Esophagus muscularis mucosa (tissue), 4 donors: ENCODE measurements at regions not wholly inside any gene's neighbourhood (a gene's known extent, or its start where the extent isn't known, plus 50 kb on each side); places are given as distances from the start of the nearest gene placed in this dataset.
"Not testable (repeated sequence)": the region's sequence is repeated elsewhere in the genome, so short reads cannot be mapped to it uniquely, and the experiment has no call there.

Experiments used
- DNase-seq: peaks from one replicate; pipeline ENCODE4 v3.0.0-alpha.2; 2017; ENCODE audit errors: extremely low spot score
- H3K27ac ChIP-seq, 4 donors: fragments of 200-600 bp; sonication (generic); replicated peaks in 1 of 4; 1 replicate in 3 of 4; 2 replicates in 1 of 4; pipeline ENCODE4 v1.5.1; 2016 to 2019; ENCODE audit warnings: mild to moderate bottlenecking in 1 of 4
- H3K27me3 ChIP-seq, 4 donors: fragments of 200-600 bp; sonication (generic); one replicate each; pipeline versions ENCODE4 v1.5.1 to v1.6.0; 2016 to 2019
- H3K36me3 ChIP-seq, 4 donors: fragments of 200-600 bp; sonication (generic); one replicate each; pipeline ENCODE4 v1.5.1; 2016 to 2019
- H3K4me1 ChIP-seq, 4 donors: fragments of 200-600 bp; sonication (generic); one replicate each; pipeline ENCODE4 v1.5.1; 2016 to 2019
- H3K4me3 ChIP-seq, 4 donors: fragments of 200-600 bp; sonication (generic); 1 replicate in 2 of 4; 2 replicates in 2 of 4; pipeline ENCODE4 v1.5.1; 2016 to 2019; ENCODE audit warnings: mild to moderate bottlenecking in 4 of 4, moderate library complexity in 1 of 4
- H3K9me3 ChIP-seq, 4 donors: fragments of 200-600 bp; sonication (generic); 1 replicate in 3 of 4; 2 replicates in 1 of 4; pipeline ENCODE4 v1.5.1; 2016 to 2019
- CTCF ChIP-seq, 3 experiments: fragments of 200-600 bp in 2 of 3; fragments of 450-650 bp in 1 of 3; sonication (generic) in 2 of 3; IDR thresholded peaks; one replicate each; pipeline ENCODE4 v1.5.1; 2017 to 2019; ENCODE audit warnings: antibody characterized with exemption in 3 of 3, mild to moderate bottlenecking in 2 of 3, moderate library complexity in 1 of 3
- EP300 ChIP-seq: sonication (generic); formaldehyde crosslinking; IDR thresholded peaks from one replicate; pipeline ENCODE4 v1.6.1; 2017; ENCODE audit warnings: antibody characterized with exemption
- POLR2A ChIP-seq: fragments of 450-650 bp; IDR thresholded peaks from one replicate; pipeline ENCODE4 v1.6.1; 2017; ENCODE audit warnings: antibody characterized with exemption, moderate library complexity, mild to moderate bottlenecking, low read depth
- POLR2AphosphoS5 ChIP-seq, 2 donors: sonication (generic); formaldehyde crosslinking; IDR thresholded peaks; one replicate each; pipeline ENCODE4 v1.6.1; 2017; ENCODE audit warnings: antibody characterized with exemption in 2 of 2
- WGBS: methylation state at CpG from one replicate; pipeline ENCODE4 v1.1.5; 2018; 5-methylcytosine and 5-hydroxymethylcytosine counted together
- intact Hi-C: fragments of 100-400 bp; cut with DNase I; formaldehyde crosslinking; loops from one replicate; pipeline ENCODE4 v1.15.1; 2023

GRCh38 chr3:110946810-110947209 is 124.8 kb upstream of the NECTIN3 start:
- intact Hi-C loops: no loop called here
- Histone ChIP-seq H3K27ac (no peak overlapping the region), H3K9me3 (peaks cover 0 to 29% (median 26%) of the 10 kb centered on the region in 4 donors), H3K4me1 (no peaks in the 10 kb centered on the region), H3K4me3 (no peak overlapping the region), H3K36me3 (no peaks in the 10 kb centered on the region), H3K27me3 (no peaks in the 10 kb centered on the region)
- no peak for TF ChIP-seq POLR2A
- TF ChIP-seq EP300: no peak
- no peak for TF ChIP-seq POLR2AphosphoS5 (IDR thresholded peaks at IDR 0.05)
- no peak for TF ChIP-seq CTCF (IDR thresholded peaks at IDR 0.05)
- no peak for DNase-seq

DNA sequence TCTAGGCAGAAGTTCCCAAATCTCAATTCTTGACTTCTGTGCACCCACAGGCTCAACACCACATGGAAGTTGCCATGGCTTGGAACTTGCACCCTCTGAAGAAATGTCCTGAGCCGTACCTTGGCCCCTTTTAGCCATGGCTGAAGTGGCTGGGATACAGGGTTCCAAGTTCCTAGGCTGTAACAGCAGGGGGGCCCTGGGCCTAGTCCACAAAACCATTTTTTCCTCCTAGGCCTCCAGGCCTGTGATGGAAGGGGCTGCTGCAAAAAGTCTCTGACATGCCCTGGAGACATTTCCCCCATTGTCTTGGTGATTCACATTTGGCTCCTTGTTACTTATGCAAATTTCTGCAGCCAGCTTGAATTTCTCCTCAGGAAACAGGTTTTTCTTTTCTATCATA is 122.4 kb upstream of the NECTIN3 start:
- H3K27ac ChIP-seq, H3K27me3 ChIP-seq, DNase-seq, H3K36me3 ChIP-seq, H3K4me1 ChIP-seq, H3K4me3 ChIP-seq, intact Hi-C loops: not testable (repeated sequence)
- 86% methylated on average over 1 of the region's 1 CpG for WGBS
- H3K9me3 ChIP-seq: peaks cover 0 to 19% (median 18%) of the 10 kb centered on the region in 4 donors

- Histone ChIP-seq H3K9me3 (peaks cover 0 to 8% (median 3%) of the 10 kb centered on the region in 4 donors), H3K27me3 (no peaks in the 10 kb centered on the region), H3K4me1 (no peaks in the 10 kb centered on the region), H3K27ac (no peak overlapping the region), H3K4me3 (no peak overlapping the region), H3K36me3 (no peaks in the 10 kb centered on the region)
- WGBS: 58% methylated on average over 4 of the region's 4 CpGs
- intact Hi-C loops: no loop called here
- no peak for DNase-seq
- TF ChIP-seq POLR2A (no peak), POLR2AphosphoS5 (IDR thresholded peaks at IDR 0.05) (no peak), CTCF (IDR thresholded peaks at IDR 0.05) (no peak), EP300 (no peak)
These were observed 116.2 kb upstream of the NECTIN3 start for GRCh38 chr3:110955301-110955880.

DNA sequence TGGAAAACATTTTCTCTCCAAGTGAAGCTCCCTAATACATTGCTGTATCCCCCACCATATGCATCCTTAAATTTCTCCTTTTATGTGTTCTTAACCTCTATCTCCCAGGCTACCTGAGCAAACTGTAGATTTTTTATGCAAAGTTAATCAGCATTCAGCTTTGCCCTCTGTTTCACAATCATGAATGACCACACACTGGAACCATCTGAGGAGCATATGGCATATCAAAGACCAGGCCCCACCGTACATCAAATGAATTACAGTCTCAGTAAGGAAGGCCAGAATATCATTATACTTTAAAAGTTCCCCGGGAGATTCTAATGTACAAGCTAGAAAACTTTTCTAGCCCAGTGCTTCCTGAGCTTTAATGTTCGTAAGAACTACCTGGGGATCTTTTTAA is 115.5 kb upstream of the NECTIN3 start:
- no peaks in the 10 kb centered on the region for H3K4me1 ChIP-seq
- no peak for DNase-seq
- H3K27me3 ChIP-seq: no peaks in the 10 kb centered on the region
- TF ChIP-seq CTCF (IDR thresholded peaks at IDR 0.05) (no peak), POLR2AphosphoS5 (IDR thresholded peaks at IDR 0.05) (no peak), POLR2A (no peak), EP300 (no peak)
- no peaks in the 10 kb centered on the region for H3K36me3 ChIP-seq
- intact Hi-C loops: no loop called here
- peaks cover 0 to 4% (median 0%) of the 10 kb centered on the region in 4 donors for H3K9me3 ChIP-seq
- WGBS: 95% methylated on average over 3 of the region's 3 CpGs
- no peak overlapping the region for H3K4me3 ChIP-seq
- H3K27ac ChIP-seq: no peak overlapping the region

GRCh38 chr3:110957247-110958025 is 114.2 kb upstream of the NECTIN3 start:
- TF ChIP-seq POLR2AphosphoS5 (IDR thresholded peaks at IDR 0.05) (no peak), POLR2A (no peak), EP300 (no peak), CTCF (IDR thresholded peaks at IDR 0.05) (no peak)
- no peak overlapping the region for H3K27ac ChIP-seq
- H3K4me3 ChIP-seq: no peak overlapping the region
- 93% methylated on average over 1 of the region's 1 CpG for whole genome bisulfite sequencing
- H3K36me3 ChIP-seq: no peaks in the 10 kb centered on the region
- DNase-seq: no peak
- no peaks in the 10 kb centered on the region for H3K9me3 ChIP-seq
- no peaks in the 10 kb centered on the region for H3K27me3 ChIP-seq
- intact Hi-C loops: no loop called here
- no peaks in the 10 kb centered on the region for H3K4me1 ChIP-seq
